T-helper 2 cell (primary cell): ENCODE measurements at regions not wholly inside any gene's neighbourhood (a gene's known extent, or its start where the extent isn't known, plus 50 kb on each side); places are given as distances from the start of the nearest gene placed in this dataset.
"Not testable (repeated sequence)": the region's sequence is repeated elsewhere in the genome, so short reads cannot be mapped to it uniquely, and the experiment has no call there.

Experiments used
- DNase-seq, 5 experiments: peaks; one replicate each; pipeline versions ENCODE4 v3.0.0 to v3.0.0-alpha.2; 2012 to 2022

DNA sequence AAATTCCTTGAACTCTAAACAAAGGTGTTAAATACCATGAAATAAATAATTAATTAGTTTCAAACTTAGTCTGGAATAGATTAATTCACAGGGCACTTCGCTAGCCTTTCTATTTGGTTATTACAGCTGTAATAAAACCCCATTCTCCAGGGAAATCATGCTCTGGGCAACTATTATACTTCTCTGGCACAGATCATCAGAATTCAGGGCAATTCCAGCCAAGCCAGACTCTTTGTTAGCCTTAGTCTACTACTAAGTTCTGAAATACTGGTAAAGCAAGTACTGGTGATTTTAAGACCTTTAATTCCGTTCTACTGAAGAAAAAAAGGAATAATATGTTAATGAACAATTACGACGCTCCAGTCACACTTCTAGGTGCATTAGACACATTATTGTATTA lies 123.4 kb upstream of the PDE1A start:
- DNase-seq, result no peak

DNA sequence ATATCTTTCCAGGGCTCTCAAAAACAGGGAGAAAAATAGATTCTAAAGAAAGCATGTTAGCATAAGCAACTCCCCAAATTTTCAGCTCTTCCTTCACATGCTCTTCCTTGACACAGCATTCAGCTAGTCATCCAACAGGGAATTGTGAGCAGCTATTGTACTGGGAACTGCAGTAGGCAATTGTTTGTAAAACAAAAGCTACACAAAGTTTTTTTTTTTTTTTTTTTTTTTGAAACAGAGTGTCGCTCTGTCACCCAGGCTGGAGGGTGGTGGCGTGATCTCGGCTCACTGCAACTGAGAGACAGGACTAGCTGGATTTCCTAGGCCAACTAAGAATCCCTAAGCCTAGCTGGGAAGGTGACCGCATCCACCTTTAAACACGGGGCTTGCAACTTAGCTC lies 125.4 kb upstream of the PDE1A start:
- not testable (repeated sequence) for DNase-seq

GRCh38 chr2:182552785-182553184 lies 125.9 kb upstream of the PDE1A start:
- not testable (repeated sequence) for DNase-seq

GRCh38 chr2:182553483-182553882 lies 126.6 kb upstream of the PDE1A start:
- no peak for DNase-seq

GRCh38 chr2:182554950-182555349 lies 128.1 kb upstream of the PDE1A start:
- DNase-seq, result no peak

GRCh38 chr2:182558564-182558963 lies 131.7 kb upstream of the PDE1A start:
- no peak for DNase-seq

DNA sequence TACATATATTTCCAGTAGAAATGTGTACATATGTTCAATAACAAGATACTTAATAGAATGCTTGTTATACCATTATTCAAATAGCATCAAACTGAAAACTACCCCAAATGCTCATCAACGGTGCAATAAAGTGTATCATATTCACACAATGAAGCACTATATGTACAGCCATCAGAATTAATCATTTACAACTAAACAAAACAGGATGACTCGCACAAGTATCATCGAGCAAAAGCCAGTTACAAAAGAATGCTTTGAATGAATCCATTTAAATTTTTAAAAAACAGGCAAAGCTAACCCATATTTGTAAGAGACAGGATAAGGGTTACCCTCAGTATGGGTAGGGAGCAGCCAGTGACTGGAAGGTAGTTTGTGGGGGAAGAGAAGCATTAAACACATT lies 132.8 kb upstream of the PDE1A start:
- no peak for DNase-seq

- no peak for DNase-seq
These were observed 139.2 kb upstream of the PDE1A start for GRCh38 chr2:182565911-182566567.

DNA sequence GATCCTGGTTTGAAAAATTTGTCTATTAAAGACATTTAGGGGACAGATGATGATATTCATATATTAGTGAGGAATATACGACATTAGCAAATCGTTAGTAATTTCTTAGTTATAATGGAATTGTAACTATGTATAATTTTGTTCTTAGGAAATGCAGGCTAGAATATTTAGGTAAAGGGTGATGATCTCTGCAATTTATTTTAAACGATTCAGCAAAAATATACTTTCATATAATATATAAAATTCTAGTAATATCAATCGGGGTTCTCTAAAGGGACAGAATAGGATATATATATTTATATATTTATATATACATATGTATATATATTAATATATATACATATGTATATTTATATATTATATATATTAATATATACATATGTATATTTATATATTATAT lies 142.5 kb upstream of the DNAJC10 start:
- no peak for DNase-seq

GRCh38 chr2:182577816-182578215 lies 138.2 kb upstream of the DNAJC10 start:
- no peak for DNase-seq

DNA sequence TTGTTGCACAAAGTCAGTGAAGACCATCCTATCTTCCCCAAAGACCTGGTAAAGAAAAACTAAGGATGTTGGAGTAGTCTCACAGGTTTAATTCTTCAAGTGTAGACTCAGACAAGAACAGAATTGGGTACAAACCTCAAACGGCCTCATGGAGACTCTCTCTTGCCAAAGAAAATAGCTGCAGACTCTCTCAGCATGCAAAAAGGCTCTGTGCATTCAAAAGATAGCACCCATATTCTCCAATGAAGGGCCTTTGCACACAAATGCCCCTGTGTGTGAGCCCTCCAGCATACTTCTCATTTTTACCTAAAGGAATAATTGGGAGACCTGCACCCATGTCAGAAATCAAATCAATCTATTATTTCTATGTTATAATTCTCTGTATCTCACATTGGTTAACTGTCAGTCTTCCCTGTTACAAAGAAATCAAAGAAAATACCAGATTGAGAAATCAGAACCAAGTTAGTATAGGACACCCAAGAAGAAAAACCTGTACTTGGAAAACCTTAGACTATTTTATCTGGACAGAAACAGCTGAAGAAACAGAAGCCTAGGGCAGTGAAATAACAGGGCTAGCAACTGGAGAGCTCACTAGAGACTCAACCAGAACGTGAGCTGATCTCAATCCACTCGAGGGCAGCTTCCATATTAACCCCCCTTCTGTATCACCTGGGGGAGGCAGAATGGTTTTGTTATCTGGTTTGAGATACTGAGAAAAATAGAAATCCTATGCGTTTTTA lies 134.7 kb upstream of the DNAJC10 start:
- DNase-seq, result no peak

- DNase-seq, result no peak
These were observed 131.6 kb upstream of the DNAJC10 start for GRCh38 chr2:182584462-182584861.

- no peak for DNase-seq
These were observed 131.1 kb upstream of the DNAJC10 start for GRCh38 chr2:182585001-182585400.

DNA sequence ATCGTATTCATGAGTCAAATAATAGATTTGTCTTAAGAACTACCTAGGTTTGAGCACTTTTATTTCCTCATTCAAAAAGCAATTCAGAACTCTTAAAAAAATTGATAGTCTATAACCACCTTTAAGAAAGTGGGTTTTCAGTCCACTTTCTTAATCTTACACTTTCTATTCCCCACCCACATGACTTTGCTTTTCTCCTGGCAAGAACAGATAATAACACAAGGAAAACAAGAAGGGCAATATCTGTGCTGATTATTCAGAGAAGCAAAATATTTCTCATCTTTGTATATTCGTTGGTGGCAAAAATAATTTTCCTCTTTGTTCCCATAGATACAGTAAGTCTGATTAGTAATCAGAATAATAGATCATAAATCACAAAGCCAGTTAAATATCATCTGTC lies 130.6 kb upstream of the DNAJC10 start:
- no peak for DNase-seq

- no peak for DNase-seq
These were observed 129.6 kb upstream of the DNAJC10 start for GRCh38 chr2:182586426-182586825.

DNA sequence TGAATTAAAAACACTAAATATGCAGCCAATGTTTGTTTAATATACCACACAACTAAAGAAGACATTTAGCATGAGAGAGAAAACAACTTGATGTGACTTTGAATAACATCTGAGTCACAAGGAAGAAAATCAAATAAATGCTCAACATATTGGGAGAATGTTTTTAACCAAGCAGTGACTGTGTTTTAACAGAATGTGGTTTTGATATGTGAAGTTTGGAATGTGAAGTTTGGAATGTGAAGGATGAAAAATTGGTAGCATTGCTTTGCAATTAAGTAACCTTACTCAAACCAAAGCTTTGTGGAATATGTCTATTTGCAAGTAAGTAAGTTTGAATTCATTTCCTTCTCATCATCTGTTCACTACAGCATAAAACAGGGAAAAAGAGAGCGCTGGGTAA lies 128.2 kb upstream of the DNAJC10 start:
- DNase-seq, result no peak

- DNase-seq, result no peak
These were observed 126.9 kb upstream of the DNAJC10 start for GRCh38 chr2:182589121-182589520.

DNA sequence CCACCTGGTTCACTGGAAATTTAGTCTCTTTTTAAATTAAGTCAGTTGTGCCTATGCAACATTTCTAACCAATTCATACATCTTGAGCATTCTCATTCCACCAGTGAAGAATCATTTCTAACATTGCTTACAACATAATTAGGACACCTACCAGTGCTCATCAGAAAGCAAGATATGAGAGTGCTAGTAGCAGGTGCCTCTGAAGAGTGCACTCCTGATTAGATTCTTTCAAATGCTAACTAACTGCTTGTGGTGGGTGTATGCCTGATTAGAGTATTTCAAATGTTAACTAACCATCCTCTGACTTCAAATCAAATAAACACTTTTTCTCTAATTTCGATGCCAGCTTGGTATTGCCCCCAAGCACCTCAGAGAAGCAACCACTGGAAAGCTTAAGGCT lies 124.3 kb upstream of the DNAJC10 start:
- DNase-seq, result no peak

DNA sequence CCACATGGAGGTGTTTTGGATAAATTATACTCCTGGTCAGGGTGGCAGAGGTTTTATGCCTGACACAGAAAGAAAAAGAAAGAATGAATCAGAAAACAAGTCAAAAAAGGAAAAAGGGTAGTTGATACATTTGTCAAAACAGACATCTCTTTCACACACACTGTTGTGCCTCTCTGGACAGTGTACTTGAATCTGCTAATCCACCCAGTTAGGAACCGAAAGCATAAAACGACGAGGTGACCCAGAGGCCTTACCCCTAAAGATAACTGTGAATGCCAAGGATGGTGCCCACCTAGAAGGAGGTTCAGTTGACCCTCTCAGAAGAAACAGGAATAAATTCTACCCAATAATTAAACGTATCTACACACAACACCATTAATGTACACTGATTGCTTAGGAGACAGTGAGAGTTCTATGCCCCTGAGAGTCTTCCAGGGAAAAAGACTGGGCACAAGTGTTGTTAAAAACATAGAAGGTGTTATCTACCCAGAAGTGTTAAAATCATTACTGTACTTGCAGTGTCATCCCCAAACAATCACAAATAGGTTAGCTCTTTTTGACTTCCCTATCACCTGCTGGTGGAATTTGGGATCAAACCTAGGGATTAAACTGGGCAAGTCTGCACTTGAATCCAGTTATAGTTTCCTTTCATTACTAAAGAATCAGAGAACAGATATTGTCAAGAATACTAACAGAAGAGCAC lies 123.2 kb upstream of the DNAJC10 start:
- DNase-seq, result no peak

GRCh38 chr2:182593394-182593975 lies 122.6 kb upstream of the DNAJC10 start:
- no peak for DNase-seq

DNA sequence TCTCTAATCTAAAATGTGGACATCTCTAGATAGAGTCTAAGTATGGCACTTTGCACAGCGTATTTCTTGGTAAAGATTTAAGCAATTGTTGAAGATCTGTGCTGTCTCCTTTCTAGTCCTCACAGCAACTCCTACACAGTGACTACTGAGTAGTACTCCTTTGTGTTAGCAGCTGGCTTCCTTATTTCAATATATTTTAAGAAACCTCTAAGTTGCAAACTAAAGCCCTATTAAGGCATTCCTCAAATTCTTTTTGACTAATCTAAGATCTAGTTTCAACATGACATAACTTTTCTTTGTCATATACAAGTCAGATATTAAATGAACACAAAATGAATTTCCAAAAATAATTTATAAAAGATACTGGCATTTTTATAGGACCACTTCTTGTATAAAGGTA lies 121.8 kb upstream of the DNAJC10 start:
- DNase-seq, result no peak

- no peak for DNase-seq
These were observed 120.4 kb upstream of the DNAJC10 start for GRCh38 chr2:182595650-182596049.

- DNase-seq, result no peak
These were observed 118.3 kb upstream of the DNAJC10 start for GRCh38 chr2:182597570-182598295.
